OCI-LY7 (cell line): ENCODE measurements at regions not wholly inside any gene's neighbourhood (a gene's known extent, or its start where the extent isn't known, plus 50 kb on each side); places are given as distances from the start of the nearest gene placed in this dataset.

ENCODE experiments used
- EZH2phosphoT487 ChIP-seq: fragments of 200-600 bp; sonication (generic); IDR thresholded peaks from 2 replicates; pipeline ENCODE4 v1.6.1; 2018; ENCODE audit warnings: low read depth, borderline replicate concordance, mild to moderate bottlenecking, mixed run types, antibody characterized with exemption, low read length, moderate library complexity, mixed read lengths
- TF ChIP-seq, protein P1 (sequence below): fragments of 200-600 bp; sonication (generic); conservative IDR thresholded peaks from 2 replicates; pipeline ENCODE4 v1.5.1; 2014; ENCODE audit warnings: mild to moderate bottlenecking, antibody characterized with exemption, low read length, moderate library complexity, mixed read lengths

DNA sequence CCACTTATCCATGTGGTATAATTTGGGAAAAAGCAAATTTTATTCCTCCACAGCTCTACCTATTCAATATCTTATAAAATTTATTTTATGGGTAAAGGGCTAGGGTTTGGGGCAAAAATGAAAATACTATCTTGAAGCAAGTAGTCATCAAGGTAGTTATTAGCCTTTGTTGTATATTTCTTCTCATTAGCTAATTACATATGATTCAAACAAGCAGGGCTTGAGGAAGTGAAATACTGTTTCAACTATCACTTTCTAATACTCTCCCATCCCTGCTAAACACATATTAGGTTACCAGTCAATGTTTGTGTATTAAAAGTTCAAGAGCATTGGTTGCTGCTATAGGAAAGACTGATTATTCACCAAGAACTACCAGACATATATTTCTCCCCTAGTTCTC, 517.3 kb downstream of the METTL15 start:
- TF ChIP-seq EZH2phosphoT487: no peak
- TF ChIP-seq, protein P1, sequence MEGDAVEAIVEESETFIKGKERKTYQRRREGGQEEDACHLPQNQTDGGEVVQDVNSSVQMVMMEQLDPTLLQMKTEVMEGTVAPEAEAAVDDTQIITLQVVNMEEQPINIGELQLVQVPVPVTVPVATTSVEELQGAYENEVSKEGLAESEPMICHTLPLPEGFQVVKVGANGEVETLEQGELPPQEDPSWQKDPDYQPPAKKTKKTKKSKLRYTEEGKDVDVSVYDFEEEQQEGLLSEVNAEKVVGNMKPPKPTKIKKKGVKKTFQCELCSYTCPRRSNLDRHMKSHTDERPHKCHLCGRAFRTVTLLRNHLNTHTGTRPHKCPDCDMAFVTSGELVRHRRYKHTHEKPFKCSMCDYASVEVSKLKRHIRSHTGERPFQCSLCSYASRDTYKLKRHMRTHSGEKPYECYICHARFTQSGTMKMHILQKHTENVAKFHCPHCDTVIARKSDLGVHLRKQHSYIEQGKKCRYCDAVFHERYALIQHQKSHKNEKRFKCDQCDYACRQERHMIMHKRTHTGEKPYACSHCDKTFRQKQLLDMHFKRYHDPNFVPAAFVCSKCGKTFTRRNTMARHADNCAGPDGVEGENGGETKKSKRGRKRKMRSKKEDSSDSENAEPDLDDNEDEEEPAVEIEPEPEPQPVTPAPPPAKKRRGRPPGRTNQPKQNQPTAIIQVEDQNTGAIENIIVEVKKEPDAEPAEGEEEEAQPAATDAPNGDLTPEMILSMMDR: no peak
